AG04449 (cell line): ENCODE measurements at regions not wholly inside any gene's neighbourhood (a gene's known extent, or its start where the extent isn't known, plus 50 kb on each side); places are given as distances from the start of the nearest gene placed in this dataset.
"Not testable (repeated sequence)": the region's sequence is repeated elsewhere in the genome, so short reads cannot be mapped to it uniquely, and the experiment has no call there.

Source experiments
- CTCF ChIA-PET: fragments of 350-600 bp; formaldehyde crosslinking; extraction: SDS; loops from one replicate; lab custom pipeline; 2021; ENCODE audit warnings: antibody characterized with exemption; lab: Yijun Ruan, JAX
- POLR2A ChIA-PET: fragments of 400-600, 350-600 bp; formaldehyde crosslinking; extraction: SDS; loops from one replicate; lab custom pipeline; 2020; ENCODE audit warnings: antibody characterized with exemption, inconsistent platforms; lab: Yijun Ruan, JAX
- DNase-seq: peaks from one replicate; pipeline ENCODE4 v3.0.0-alpha.2; 2010; ENCODE audit warnings: low read depth, low spot score
- H3K4me3 ChIP-seq: 2 replicates; pipeline ENCODE4 v1.5.1; 2011; ENCODE audit warnings: low read depth, mild to moderate bottlenecking, control low read depth, low read length
- TF ChIP-seq, protein P1 (sequence below): IDR thresholded peaks from one replicate; pipeline ENCODE4 v1.5.1; 2011; ENCODE audit warnings: mild to moderate bottlenecking, moderate library complexity, low read length, control low read depth, inconsistent platforms; ENCODE audit not compliant: insufficient read depth; ENCODE audit errors: missing control alignments

GRCh38 chr10:37520488-37520887 lies 336.9 kb downstream of the ZNF248 start:
- CTCF ChIA-PET: no interaction called here
- TF ChIP-seq, protein P1, sequence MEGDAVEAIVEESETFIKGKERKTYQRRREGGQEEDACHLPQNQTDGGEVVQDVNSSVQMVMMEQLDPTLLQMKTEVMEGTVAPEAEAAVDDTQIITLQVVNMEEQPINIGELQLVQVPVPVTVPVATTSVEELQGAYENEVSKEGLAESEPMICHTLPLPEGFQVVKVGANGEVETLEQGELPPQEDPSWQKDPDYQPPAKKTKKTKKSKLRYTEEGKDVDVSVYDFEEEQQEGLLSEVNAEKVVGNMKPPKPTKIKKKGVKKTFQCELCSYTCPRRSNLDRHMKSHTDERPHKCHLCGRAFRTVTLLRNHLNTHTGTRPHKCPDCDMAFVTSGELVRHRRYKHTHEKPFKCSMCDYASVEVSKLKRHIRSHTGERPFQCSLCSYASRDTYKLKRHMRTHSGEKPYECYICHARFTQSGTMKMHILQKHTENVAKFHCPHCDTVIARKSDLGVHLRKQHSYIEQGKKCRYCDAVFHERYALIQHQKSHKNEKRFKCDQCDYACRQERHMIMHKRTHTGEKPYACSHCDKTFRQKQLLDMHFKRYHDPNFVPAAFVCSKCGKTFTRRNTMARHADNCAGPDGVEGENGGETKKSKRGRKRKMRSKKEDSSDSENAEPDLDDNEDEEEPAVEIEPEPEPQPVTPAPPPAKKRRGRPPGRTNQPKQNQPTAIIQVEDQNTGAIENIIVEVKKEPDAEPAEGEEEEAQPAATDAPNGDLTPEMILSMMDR: no peak
- DNase-seq: no peak
- no peak overlapping the region for H3K4me3 ChIP-seq
- POLR2A ChIA-PET: no interaction called here

GRCh38 chr10:37510520-37510919 lies 346.9 kb downstream of the ZNF248 start:
- DNase-seq, CTCF ChIA-PET: not testable (repeated sequence)

DNA sequence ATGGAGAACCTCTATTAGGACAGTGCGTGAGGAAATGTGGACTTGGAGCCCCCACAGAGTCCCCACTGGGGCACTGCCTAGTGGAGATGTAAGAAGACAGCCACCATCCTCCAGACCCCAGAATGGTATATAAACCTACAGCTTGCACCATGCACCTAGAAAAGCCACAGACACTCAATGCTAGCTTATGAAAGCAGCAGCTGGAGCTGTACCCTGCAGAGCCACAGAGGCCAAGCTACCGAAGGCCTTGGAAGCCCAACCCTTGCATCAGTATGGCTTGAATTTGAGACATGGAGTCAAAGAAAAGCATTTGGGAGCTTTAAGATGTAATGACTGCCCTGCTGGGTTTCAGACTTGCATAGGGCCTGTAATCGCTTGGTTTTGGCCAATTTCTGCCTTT lies 361.3 kb downstream of the ZNF248 start:
- no peak overlapping the region for H3K4me3 ChIP-seq
- CTCF ChIA-PET: no interaction called here
- TF ChIP-seq, protein P1: no peak
- POLR2A ChIA-PET: no interaction called here
- no peak for DNase-seq

More at GRCh38 chr10:37510520-37510919, 346.9 kb downstream of the ZNF248 start:
- POLR2A ChIA-PET, H3K4me3 ChIP-seq: not testable (repeated sequence)

DNA sequence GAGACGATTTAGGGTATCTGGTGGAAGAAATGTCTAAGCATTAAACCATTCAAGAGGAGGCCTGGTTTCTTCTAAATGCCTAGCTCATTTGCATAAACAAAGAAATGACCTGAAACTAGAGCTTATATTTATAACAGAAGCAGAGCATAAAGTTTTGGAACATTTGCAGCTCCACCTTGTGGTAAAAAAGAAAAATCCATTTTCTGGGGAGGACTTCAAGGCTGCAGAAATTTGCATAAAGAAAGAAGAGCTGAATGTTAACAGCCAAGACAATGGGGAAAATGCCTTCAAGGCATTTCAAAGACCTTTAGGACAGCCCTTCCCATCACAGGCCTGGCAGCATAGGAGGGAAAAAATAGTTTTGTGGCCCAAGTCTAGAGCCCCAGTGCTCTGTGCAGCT lies 362.0 kb downstream of the ZNF248 start:
- ChIA-PET CTCF (no interaction called here), POLR2A (no interaction called here)
- TF ChIP-seq, protein P1: no peak
- DNase-seq: no peak
- H3K4me3 ChIP-seq: no peak overlapping the region

DNA sequence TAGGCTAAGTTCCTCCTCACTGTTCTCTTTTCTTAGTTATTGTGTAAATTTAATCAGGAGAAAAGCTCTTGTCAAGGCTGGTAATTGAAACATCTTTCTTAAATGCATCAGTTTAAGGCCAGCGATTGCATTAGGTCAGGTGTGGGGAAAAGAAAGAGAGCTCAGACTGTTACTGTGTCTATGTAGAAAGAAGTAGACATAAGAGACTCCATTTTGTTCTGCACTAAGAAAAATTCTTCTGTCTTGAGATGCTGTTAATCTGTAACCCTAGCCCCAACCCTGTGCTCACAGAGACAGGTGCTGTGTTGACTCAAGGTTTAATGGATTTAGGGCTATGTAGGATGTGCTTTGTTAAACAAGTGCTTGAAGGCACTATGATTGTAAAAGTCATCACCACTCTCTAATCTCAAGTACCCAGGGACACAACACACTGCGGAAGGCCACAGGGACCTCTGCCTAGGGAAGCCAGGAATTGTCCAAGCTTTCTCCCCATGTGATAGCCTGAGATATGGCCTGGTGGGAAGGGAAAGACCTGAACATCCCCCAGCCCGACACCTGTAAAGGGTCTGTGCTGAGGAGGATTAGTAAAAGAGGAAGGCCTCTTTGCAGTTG lies 364.1 kb downstream of the ZNF248 start:
- H3K4me3 ChIP-seq, DNase-seq, POLR2A ChIA-PET, CTCF ChIA-PET: not testable (repeated sequence)

GRCh38 chr10:37490266-37490665 lies 364.9 kb downstream of the ANKRD30A start:
- ChIA-PET POLR2A (no interaction called here), CTCF (no interaction called here)
- H3K4me3 ChIP-seq: no peak overlapping the region
- TF ChIP-seq, protein P1: no peak
- no peak for DNase-seq

GRCh38 chr10:37489658-37490003 lies 364.2 kb downstream of the ANKRD30A start:
- ChIA-PET CTCF (no interaction called here), POLR2A (no interaction called here)
- H3K4me3 ChIP-seq: no peak overlapping the region
- TF ChIP-seq, protein P1: no peak
- no peak for DNase-seq
